Smooth muscle cell (in vitro differentiated cells): ENCODE measurements at regions not wholly inside any gene's neighbourhood (a gene's known extent, or its start where the extent isn't known, plus 50 kb on each side); places are given as distances from the start of the nearest gene placed in this dataset.

Experiments used
- DNase-seq: peaks from one replicate; lab custom pipeline; 2025; ENCODE audit not compliant: unreplicated experiment; lab: John Stamatoyannopoulos, UW
- H2AFZ ChIP-seq: fragments of 200-600 bp; sonication (generic); 2 replicates; pipeline ENCODE4 v1.6.0; 2016; ENCODE audit warnings: antibody characterized with exemption, low read depth, mild to moderate bottlenecking
- H3F3A ChIP-seq: fragments of 200-600 bp; sonication (generic); 2 replicates; pipeline ENCODE4 v1.6.0; 2017; ENCODE audit warnings: antibody characterized with exemption, low read depth
- H3K27ac ChIP-seq: fragments of 200-600 bp; sonication (generic); 2 replicates; pipeline ENCODE4 v1.5.1; 2016; ENCODE audit warnings: low read depth, mild to moderate bottlenecking
- H3K27me3 ChIP-seq: fragments of 200-600 bp; sonication (generic); 2 replicates; pipeline ENCODE4 v1.6.1; 2016; ENCODE audit warnings: low read depth, mild to moderate bottlenecking
- H3K36me3 ChIP-seq: fragments of 200-600 bp; sonication (generic); 2 replicates; pipeline ENCODE4 v1.5.1; 2016; ENCODE audit warnings: low read depth
- H3K4me1 ChIP-seq: fragments of 200-600 bp; sonication (generic); 2 replicates; pipeline ENCODE4 v1.5.1; 2016; ENCODE audit warnings: low read depth
- H3K4me2 ChIP-seq: fragments of 200-600 bp; sonication (generic); 2 replicates; pipeline ENCODE4 v1.6.0; 2016; ENCODE audit warnings: mild to moderate bottlenecking
- H3K4me3 ChIP-seq: fragments of 200-600 bp; sonication (generic); 2 replicates; pipeline ENCODE4 v1.5.1; 2016; ENCODE audit warnings: mild to moderate bottlenecking
- H3K79me2 ChIP-seq: fragments of 200-600 bp; sonication (generic); 2 replicates; pipeline ENCODE4 v1.6.0; 2016; ENCODE audit warnings: low read depth, mild to moderate bottlenecking
- H3K9ac ChIP-seq: fragments of 200-600 bp; sonication (generic); 2 replicates; pipeline ENCODE4 v1.6.0; 2016; ENCODE audit warnings: low read depth
- H3K9me3 ChIP-seq: fragments of 200-600 bp; sonication (generic); replicated peaks from 2 replicates; pipeline ENCODE4 v1.5.1; 2016; ENCODE audit warnings: low read depth
- H4K20me1 ChIP-seq: fragments of 200-600 bp; sonication (generic); 2 replicates; pipeline ENCODE4 v1.6.0; 2016; ENCODE audit warnings: low read depth
- WGBS: methylation state at CpG from one replicate; pipeline ENCODE4 v1.1.7; 2016; ENCODE audit warnings: low lambda C conversion rate; 5-methylcytosine and 5-hydroxymethylcytosine counted together
- TF ChIP-seq, protein P1 (sequence below): fragments of 200-600 bp; sonication (generic); IDR thresholded peaks from 2 replicates; pipeline ENCODE4 v1.5.1; 2017; ENCODE audit warnings: borderline replicate concordance, mild to moderate bottlenecking, antibody characterized with exemption; ENCODE audit not compliant: insufficient read depth, poor library complexity, severe bottlenecking

DNA sequence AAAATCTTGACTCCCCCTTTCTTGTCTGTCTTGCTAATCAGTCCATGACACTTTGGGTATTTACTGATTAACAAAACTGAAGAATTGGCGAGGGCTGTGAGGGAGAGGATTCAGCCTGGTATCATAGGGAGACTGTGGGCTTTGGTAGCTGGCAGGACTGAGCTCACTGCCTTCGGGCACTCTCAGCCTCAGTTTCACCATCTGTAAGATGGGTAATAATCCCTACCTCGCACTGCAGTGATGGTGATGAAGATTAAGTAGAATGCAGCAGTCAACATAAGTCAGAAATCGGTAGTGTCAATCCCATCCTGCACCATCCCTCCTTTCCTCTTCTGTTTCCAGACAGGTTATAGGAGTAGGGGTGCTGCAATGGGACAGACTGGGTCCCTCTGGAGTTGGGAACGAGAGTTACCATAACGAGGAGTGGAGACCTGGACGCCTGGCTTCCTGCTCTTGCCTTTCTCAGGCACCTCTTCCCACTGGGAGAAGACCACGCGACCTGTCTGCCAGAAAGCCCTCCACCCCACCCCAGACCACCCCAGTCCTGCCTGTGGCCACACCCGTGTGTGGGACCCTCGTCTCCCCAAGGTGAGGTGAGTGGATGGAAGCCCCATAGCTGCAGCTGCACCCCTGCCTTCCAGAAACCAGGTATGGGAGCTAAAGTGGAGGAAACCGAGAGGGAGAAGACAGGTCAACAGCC lies 99.1 kb downstream of the SNX5 start:
- no peak for DNase-seq
- Histone ChIP-seq H3K27ac (no peak overlapping the region), H3F3A (no peaks in the 10 kb centered on the region), H3K27me3 (no peaks in the 10 kb centered on the region), H3K4me2 (no peak overlapping the region), H3K4me1 (no peaks in the 10 kb centered on the region), H3K9me3 (no peaks in the 10 kb centered on the region), H3K79me2 (no peaks in the 10 kb centered on the region), H3K9ac (no peak overlapping the region), H4K20me1 (no peaks in the 10 kb centered on the region), H3K36me3 (no peaks in the 10 kb centered on the region), H3K4me3 (no peak overlapping the region), H2AFZ (no peak overlapping the region)
- 89% methylated on average over 12 of the region's 12 CpGs for WGBS
- TF ChIP-seq, protein P1, sequence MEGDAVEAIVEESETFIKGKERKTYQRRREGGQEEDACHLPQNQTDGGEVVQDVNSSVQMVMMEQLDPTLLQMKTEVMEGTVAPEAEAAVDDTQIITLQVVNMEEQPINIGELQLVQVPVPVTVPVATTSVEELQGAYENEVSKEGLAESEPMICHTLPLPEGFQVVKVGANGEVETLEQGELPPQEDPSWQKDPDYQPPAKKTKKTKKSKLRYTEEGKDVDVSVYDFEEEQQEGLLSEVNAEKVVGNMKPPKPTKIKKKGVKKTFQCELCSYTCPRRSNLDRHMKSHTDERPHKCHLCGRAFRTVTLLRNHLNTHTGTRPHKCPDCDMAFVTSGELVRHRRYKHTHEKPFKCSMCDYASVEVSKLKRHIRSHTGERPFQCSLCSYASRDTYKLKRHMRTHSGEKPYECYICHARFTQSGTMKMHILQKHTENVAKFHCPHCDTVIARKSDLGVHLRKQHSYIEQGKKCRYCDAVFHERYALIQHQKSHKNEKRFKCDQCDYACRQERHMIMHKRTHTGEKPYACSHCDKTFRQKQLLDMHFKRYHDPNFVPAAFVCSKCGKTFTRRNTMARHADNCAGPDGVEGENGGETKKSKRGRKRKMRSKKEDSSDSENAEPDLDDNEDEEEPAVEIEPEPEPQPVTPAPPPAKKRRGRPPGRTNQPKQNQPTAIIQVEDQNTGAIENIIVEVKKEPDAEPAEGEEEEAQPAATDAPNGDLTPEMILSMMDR: no peak

- Histone ChIP-seq H3K79me2 (no peaks in the 10 kb centered on the region), H3K27ac (no peak overlapping the region), H2AFZ (no peak overlapping the region), H3K4me3 (no peak overlapping the region), H3K27me3 (no peaks in the 10 kb centered on the region), H3F3A (no peaks in the 10 kb centered on the region), H3K36me3 (no peaks in the 10 kb centered on the region), H3K4me2 (no peak overlapping the region), H3K4me1 (no peaks in the 10 kb centered on the region), H3K9me3 (no peaks in the 10 kb centered on the region), H3K9ac (no peak overlapping the region), H4K20me1 (no peaks in the 10 kb centered on the region)
- 94% methylated on average over 4 of the region's 4 CpGs for WGBS
- DNase-seq: no peak
- TF ChIP-seq, protein P1: no peak
Observed at GRCh38 chr20:17868700-17869231, 99.8 kb downstream of the SNX5 start.

DNA sequence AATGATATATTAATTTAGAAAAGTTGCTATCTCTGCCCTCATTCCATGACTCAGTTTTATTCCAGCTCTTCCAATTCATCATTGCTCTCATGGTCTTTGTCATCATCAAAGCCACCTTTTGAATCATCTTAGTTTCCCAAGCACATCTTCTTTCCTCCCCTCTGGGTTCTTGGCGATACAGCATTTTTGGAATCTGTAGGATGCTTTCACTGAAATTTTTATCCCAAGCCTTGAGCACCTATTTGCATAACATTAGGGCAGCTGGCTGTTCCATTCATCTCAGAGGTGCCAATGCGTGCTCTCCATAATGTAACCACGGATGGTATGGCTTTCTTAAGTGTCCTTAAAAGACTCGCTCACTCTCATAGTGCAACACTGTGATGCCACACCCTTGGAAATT lies 100.4 kb downstream of the SNX5 start:
- Histone ChIP-seq H3K27me3 (no peaks in the 10 kb centered on the region), H3K4me3 (no peak overlapping the region), H3F3A (no peaks in the 10 kb centered on the region), H3K36me3 (no peaks in the 10 kb centered on the region), H3K79me2 (no peaks in the 10 kb centered on the region), H2AFZ (no peak overlapping the region), H3K27ac (no peak overlapping the region), H4K20me1 (no peaks in the 10 kb centered on the region), H3K9me3 (no peaks in the 10 kb centered on the region), H3K9ac (no peak overlapping the region), H3K4me2 (no peak overlapping the region), H3K4me1 (no peaks in the 10 kb centered on the region)
- TF ChIP-seq, protein P1: no peak
- no peak for DNase-seq
- 58% methylated on average over 4 of the region's 4 CpGs for WGBS
